ENCODE measurements at regions not wholly inside any gene's neighbourhood (a gene's known extent, or its start where the extent isn't known, plus 50 kb on each side); places are given as distances from the start of the nearest gene placed in this dataset.

- TF ChIP-seq POLR2A (IDR thresholded peaks at IDR 0.05; ENCODE audit: extremely low read depth, insufficient read length) (no peak), CTCF (IDR thresholded peaks at IDR 0.05; ENCODE audit: low read depth, low read length) (no peak)
Measured at GRCh38 chr12:73623421-73623820, 914.2 kb upstream of the ATXN7L3B start.
